ENCODE measurements at regions not wholly inside any gene's neighbourhood (a gene's known extent, or its start where the extent isn't known, plus 50 kb on each side); places are given as distances from the start of the nearest gene placed in this dataset.

GRCh38 chr2:223109341-223109740 is 57.4 kb downstream of the KCNE4 start:
- Histone ChIP-seq H3K4me1 (ENCODE audit: control insufficient read depth in 1 of 2, insufficient read depth in 2 of 2, low read depth in 1 of 2, low read length in 1 of 2) (peaks cover 2 to 23% of the 10 kb centered on the region in 2 experiments; a peak in 2 of 4 replicates), H3K27ac (ENCODE audit: low read depth in 2 of 2, low read length in 1 of 2) (peak overlapping the region in 1 of 2 experiments; percentile 55; a peak in 2 of 4 replicates), H3F3A (replicated peaks; ENCODE audit: insufficient read depth) (no peaks in the 10 kb centered on the region), H3K9ac (no peak overlapping the region), H3K4me2 (no peak overlapping the region), H3K4me3 (ENCODE audit: low read depth in 2 of 2, low read length in 1 of 2) (no peak overlapping the region), H4K20me1 (ENCODE audit: insufficient read depth) (no peaks in the 10 kb centered on the region), H3K36me3 (replicated peaks in 1 of 2; ENCODE audit: control insufficient read depth in 1 of 2, insufficient read depth in 2 of 2, low read length in 1 of 2) (no peaks in the 10 kb centered on the region), H3K9me2 (no peaks in the 10 kb centered on the region), H2AFZ (ENCODE audit: low read depth) (no peak overlapping the region; the same call in 1 of the 2 replicates), H3K9me3 (no peaks in the 10 kb centered on the region), H3K27me3 (ENCODE audit: insufficient read depth) (no peaks in the 10 kb centered on the region), H3K79me2 (ENCODE audit: insufficient read depth) (no peaks in the 10 kb centered on the region)
- 39% methylated on average over 3 of the region's 3 CpGs for WGBS (ENCODE audit: low lambda C conversion rate)
- DNase-seq: no peak
- TF ChIP-seq EP300 (IDR thresholded peaks at IDR 0.05; ENCODE audit: borderline replicate concordance in 1 of 2, low read depth in 1 of 2, low read length in 1 of 2) (peak in 1 of 2 experiments; percentile 45; a peak in 1 of 4 replicates), JUND (IDR thresholded peaks at IDR 0.05) (peak; percentile 35), NFIC (IDR thresholded peaks at IDR 0.05; ENCODE audit: borderline replicate concordance) (no peak), TEAD4 (IDR thresholded peaks at IDR 0.05; ENCODE audit: borderline replicate concordance, insufficient read depth) (0 out of 2 replicates have a peak, but pooled peaks have one; percentile 20), FOSL2 (IDR thresholded peaks at IDR 0.05; ENCODE audit: borderline replicate concordance, low read depth) (peak; percentile 62; the same call in 1 of the 2 replicates), TCF12 (IDR thresholded peaks at IDR 0.05) (peak; percentile 43)
- TF ChIP-seq, protein P1, sequence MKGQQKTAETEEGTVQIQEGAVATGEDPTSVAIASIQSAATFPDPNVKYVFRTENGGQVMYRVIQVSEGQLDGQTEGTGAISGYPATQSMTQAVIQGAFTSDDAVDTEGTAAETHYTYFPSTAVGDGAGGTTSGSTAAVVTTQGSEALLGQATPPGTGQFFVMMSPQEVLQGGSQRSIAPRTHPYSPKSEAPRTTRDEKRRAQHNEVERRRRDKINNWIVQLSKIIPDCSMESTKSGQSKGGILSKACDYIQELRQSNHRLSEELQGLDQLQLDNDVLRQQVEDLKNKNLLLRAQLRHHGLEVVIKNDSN (IDR thresholded peaks at IDR 0.05; ENCODE audit: borderline replicate concordance, low read depth): no peak
- TF ChIP-seq, protein P2, sequence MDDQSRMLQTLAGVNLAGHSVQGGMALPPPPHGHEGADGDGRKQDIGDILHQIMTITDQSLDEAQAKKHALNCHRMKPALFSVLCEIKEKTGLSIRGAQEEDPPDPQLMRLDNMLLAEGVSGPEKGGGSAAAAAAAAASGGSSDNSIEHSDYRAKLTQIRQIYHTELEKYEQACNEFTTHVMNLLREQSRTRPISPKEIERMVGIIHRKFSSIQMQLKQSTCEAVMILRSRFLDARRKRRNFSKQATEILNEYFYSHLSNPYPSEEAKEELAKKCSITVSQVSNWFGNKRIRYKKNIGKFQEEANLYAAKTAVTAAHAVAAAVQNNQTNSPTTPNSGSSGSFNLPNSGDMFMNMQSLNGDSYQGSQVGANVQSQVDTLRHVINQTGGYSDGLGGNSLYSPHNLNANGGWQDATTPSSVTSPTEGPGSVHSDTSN (IDR thresholded peaks at IDR 0.05): peak; percentile 44
- POLR2A ChIA-PET: no interaction called here
- CTCF ChIA-PET: no interaction called here

DNA sequence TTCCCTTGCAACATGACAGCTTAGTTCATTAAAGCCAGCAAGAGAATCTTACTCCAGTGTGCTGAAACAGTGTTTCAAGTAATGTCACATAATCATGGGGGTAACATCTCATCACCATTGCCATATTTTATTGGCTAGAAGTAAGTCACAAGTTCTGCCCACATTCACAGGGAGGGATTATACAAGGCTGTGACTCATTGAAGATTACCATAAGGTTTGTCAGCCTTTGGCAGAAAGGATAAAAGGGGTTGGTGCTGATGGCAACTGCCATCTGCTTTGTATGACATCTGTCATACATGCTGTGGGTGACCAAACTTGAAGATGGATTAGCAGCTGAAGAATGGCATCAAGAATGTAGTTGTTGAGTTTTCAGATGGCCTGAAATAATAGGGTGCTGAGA is 61.2 kb downstream of the KCNE4 start:
- Histone ChIP-seq H3F3A (replicated peaks; ENCODE audit: insufficient read depth) (no peaks in the 10 kb centered on the region), H3K9me2 (no peaks in the 10 kb centered on the region), H3K4me2 (no peak overlapping the region), H3K27me3 (ENCODE audit: insufficient read depth) (no peaks in the 10 kb centered on the region), H3K9me3 (no peaks in the 10 kb centered on the region), H3K4me1 (ENCODE audit: control insufficient read depth in 1 of 2, insufficient read depth in 2 of 2, low read depth in 1 of 2, low read length in 1 of 2) (peaks cover 2 to 35% of the 10 kb centered on the region in 2 experiments; a peak in 2 of 4 replicates), H4K20me1 (ENCODE audit: insufficient read depth) (no peaks in the 10 kb centered on the region), H2AFZ (ENCODE audit: low read depth) (no peak overlapping the region), H3K4me3 (ENCODE audit: low read depth in 2 of 2, low read length in 1 of 2) (no peak overlapping the region), H3K9ac (no peak overlapping the region), H3K27ac (ENCODE audit: low read depth in 2 of 2, low read length in 1 of 2) (no peak overlapping the region), H3K36me3 (replicated peaks in 1 of 2; ENCODE audit: control insufficient read depth in 1 of 2, insufficient read depth in 2 of 2, low read length in 1 of 2) (no peaks in the 10 kb centered on the region), H3K79me2 (ENCODE audit: insufficient read depth) (no peaks in the 10 kb centered on the region)
- ChIA-PET POLR2A (no interaction called here), CTCF (interaction anchor here (1.1 kb wide), 1 partner anchor 685 kb away, joined by 3 read pairs; no protein-coding TSS in a partner anchor)
- TF ChIP-seq EZH2phosphoT487 (IDR thresholded peaks at IDR 0.05; ENCODE audit: borderline replicate concordance, low read depth): no peak
- TF ChIP-seq MAX (IDR thresholded peaks at IDR 0.05; ENCODE audit: low read depth): no peak
- no peak for TF ChIP-seq TAF1 (IDR thresholded peaks at IDR 0.05; ENCODE audit: borderline replicate concordance, low read depth, low read length)
- no peak for TF ChIP-seq YY1 (IDR thresholded peaks at IDR 0.05; ENCODE audit: low read depth)
- no peak for TF ChIP-seq CHD2 (IDR thresholded peaks at IDR 0.05; ENCODE audit: low read length, partially characterized antibody)
- no peak for TF ChIP-seq ELF1 (IDR thresholded peaks at IDR 0.05)
- no peak for TF ChIP-seq RAD21 (IDR thresholded peaks at IDR 0.05; ENCODE audit: low read length)
- TF ChIP-seq JUND (IDR thresholded peaks at IDR 0.05): no peak
- TF ChIP-seq POLR2AphosphoS5 (IDR thresholded peaks at IDR 0.05; ENCODE audit: low read depth, low read length): no peak
- TF ChIP-seq, protein P1 (IDR thresholded peaks at IDR 0.05; ENCODE audit: borderline replicate concordance, low read depth): no peak
- no peak for DNase-seq

Measured in SK-N-SH (cell line).